ENCODE measurements at regions not wholly inside any gene's neighbourhood (a gene's known extent, or its start where the extent isn't known, plus 50 kb on each side); places are given as distances from the start of the nearest gene placed in this dataset.

DNA sequence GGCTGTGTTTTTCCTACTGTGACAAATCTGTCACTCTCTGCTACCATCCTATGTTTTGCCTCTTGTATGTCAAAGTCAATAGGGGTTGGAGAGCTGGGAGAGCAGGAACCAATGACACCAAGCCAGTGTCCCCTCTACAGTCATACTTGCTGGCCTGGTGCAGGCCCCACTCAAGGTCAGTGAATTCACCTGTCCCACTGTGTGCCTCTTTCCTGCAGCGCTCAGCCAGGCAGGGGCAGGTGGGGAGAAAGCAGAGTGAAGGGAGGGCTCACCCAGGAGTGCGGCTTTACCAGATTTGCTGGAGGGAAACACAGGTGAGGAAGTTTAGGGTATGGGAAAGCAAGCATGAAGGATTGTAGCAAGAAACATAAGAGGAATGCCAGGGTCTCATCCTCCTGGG, 114.5 kb downstream of the GYPC start:
- WGBS, 4 donors: 94 to 100% (median 95%) methylated on average over 2 of the region's 2 CpGs
- Histone ChIP-seq H3K27ac (no peak overlapping the region), H3K4me1 (replicated peaks in 1 of 2) (no peaks in the 10 kb centered on the region), H3K4me3 (no peak overlapping the region), H3K27me3 (no peaks in the 10 kb centered on the region), H3K36me3 (replicated peaks in 1 of 2) (no peaks in the 10 kb centered on the region), H3K9me3 (replicated peaks in 1 of 3) (no peaks in the 10 kb centered on the region)
- DNase-seq: no peak
- TF ChIP-seq POLR2A (IDR thresholded peaks at IDR 0.05) (no peak), CTCF (IDR thresholded peaks at IDR 0.05) (no peak)
- intact Hi-C loops (cut with DNase I): loop anchor here (10.0 kb wide), 2 partner anchors 136 to 526 kb away; no protein-coding TSS in a partner anchor

DNA sequence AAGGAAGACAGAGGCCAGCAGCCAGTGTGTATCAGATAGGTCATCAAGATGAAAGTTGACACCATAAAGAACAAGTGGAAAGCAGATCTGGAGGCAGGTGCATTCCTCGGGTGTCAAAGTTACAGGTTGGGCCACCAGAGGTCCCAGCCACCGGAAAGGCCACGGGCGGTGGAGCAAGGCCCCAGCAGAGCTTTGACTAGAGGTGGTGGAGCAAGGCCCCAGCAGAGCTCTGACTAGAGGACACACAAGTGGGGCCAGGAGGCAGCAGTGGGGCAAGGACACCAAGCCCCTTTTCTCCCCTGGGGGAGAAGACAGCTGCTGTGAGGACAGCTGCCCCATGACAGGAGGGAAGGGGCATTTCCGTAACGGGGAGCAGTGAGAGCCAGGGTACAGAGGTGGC, 115.1 kb downstream of the GYPC start:
- Histone ChIP-seq H3K27ac (no peak overlapping the region), H3K36me3 (replicated peaks in 1 of 2) (no peaks in the 10 kb centered on the region), H3K4me3 (no peak overlapping the region), H3K9me3 (replicated peaks in 1 of 3) (no peaks in the 10 kb centered on the region), H3K27me3 (no peaks in the 10 kb centered on the region), H3K4me1 (replicated peaks in 1 of 2) (no peaks in the 10 kb centered on the region)
- intact Hi-C loops (cut with DNase I): loop anchor here (10.0 kb wide), 2 partner anchors 136 to 526 kb away; no protein-coding TSS in a partner anchor
- WGBS, 4 donors: 77 to 92% (median 85%) methylated on average over 6 of the region's 6 CpGs
- TF ChIP-seq CTCF (IDR thresholded peaks at IDR 0.05) (no peak), POLR2A (IDR thresholded peaks at IDR 0.05) (no peak)
- DNase-seq: no peak

DNA sequence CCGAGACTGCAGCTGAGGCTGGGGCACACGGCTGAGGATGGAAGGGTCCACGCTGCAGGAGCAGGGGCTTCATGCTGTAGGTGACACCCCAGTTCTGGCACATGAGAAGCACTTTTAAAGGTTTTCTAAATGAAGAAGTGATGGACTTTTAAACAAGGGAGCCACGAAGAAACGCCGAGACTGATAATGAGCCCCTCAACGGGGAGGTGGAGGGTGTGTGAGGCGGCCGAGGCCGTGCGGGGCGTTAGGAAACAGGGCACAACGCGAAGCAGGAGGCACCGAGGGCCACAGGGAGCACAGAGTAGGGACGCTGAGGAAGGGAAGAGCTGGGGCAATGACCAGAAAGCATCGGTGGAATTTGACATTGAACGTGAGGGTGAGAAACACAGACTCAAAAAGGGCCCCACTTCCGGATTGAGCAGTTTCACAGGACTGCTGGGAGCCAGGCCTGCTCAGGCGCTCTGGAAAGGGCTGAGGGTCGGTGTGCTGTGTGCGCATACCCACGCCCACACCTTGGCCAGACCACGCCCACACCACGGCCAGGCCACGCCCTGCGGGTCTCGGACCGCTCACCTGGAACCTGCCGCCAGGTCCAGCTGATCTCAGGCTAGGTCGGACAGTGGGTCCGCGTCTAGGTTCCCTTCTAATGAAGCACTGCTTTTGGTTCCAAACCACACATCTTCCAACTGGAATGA, 115.7 kb downstream of the GYPC start:
- Histone ChIP-seq H3K4me1 (replicated peaks in 1 of 2) (no peaks in the 10 kb centered on the region), H3K4me3 (no peak overlapping the region), H3K27me3 (no peaks in the 10 kb centered on the region), H3K27ac (no peak overlapping the region), H3K36me3 (replicated peaks in 1 of 2) (no peaks in the 10 kb centered on the region), H3K9me3 (replicated peaks in 1 of 3) (no peaks in the 10 kb centered on the region)
- DNase-seq: no peak
- intact Hi-C loops (cut with DNase I): loop anchor here (10.0 kb wide), 2 partner anchors 137 to 527 kb away; no protein-coding TSS in a partner anchor
- TF ChIP-seq POLR2A (IDR thresholded peaks at IDR 0.05): no peak
- no peak for TF ChIP-seq CTCF (IDR thresholded peaks at IDR 0.05)
- 83 to 87% (median 85%) methylated on average over 29 to 33 of the region's 33 CpGs for WGBS, 4 donors

GRCh38 chr2:126774290-126774689, 118.3 kb downstream of the GYPC start:
- Histone ChIP-seq H3K36me3 (replicated peaks in 1 of 2) (no peaks in the 10 kb centered on the region), H3K27me3 (no peaks in the 10 kb centered on the region), H3K27ac (no peak overlapping the region), H3K4me1 (replicated peaks in 1 of 2) (no peaks in the 10 kb centered on the region), H3K9me3 (replicated peaks in 1 of 3) (no peaks in the 10 kb centered on the region), H3K4me3 (no peak overlapping the region)
- TF ChIP-seq POLR2A (IDR thresholded peaks at IDR 0.05) (no peak), CTCF (IDR thresholded peaks at IDR 0.05) (no peak)
- intact Hi-C loops (cut with DNase I): loop anchor here (10.0 kb wide), 2 partner anchors 139 to 529 kb away; no protein-coding TSS in a partner anchor
- WGBS, 4 donors: 85 to 94% (median 92%) methylated on average over 5 to 6 of the region's 6 CpGs
- no peak for DNase-seq

Measured in adrenal gland (tissue), 9 donors.